CD4-positive, alpha-beta T cell (primary cell): ENCODE measurements at regions not wholly inside any gene's neighbourhood (a gene's known extent, or its start where the extent isn't known, plus 50 kb on each side); places are given as distances from the start of the nearest gene placed in this dataset.

Source experiments
- ATAC-seq: fragments of 200-7000 bp; cut with Tn5 transposase; one replicate; pipeline ENCODE4 v1.10.0; 2022; ENCODE audit warnings: mild to moderate bottlenecking; ENCODE audit not compliant: poor library complexity
- CTCF ChIA-PET: fragments of 350-600 bp; sonication (Branson Sonifier 250); formaldehyde crosslinking; loops from one replicate; lab custom pipeline; 2021; ENCODE audit warnings: antibody characterized with exemption, inconsistent platforms; lab: Charles Lee
- POLR2A ChIA-PET: fragments of 350-600 bp; sonication (Branson Sonifier 250); formaldehyde crosslinking; loops from one replicate; lab custom pipeline; 2021; ENCODE audit warnings: antibody characterized with exemption, inconsistent platforms; lab: Charles Lee
- DNase-seq, 14 experiments: peaks; one replicate each; pipeline ENCODE4 v3.0.0-alpha.2; 2013 to 2020; ENCODE audit warnings: mixed read lengths in 2 of 14
- H3K27ac ChIP-seq, 2 donors: one replicate each; pipeline versions ENCODE4 v1.5.1 to v1.7.0; 2013; ENCODE audit warnings: low read length in 2 of 2, low read depth in 1 of 2, mild to moderate bottlenecking in 1 of 2
- H3K27me3 ChIP-seq, 2 experiments: 1 replicate in 1 of 2; 2 replicates in 1 of 2; pipeline versions ENCODE4 v1.6.1 to v1.7.0; 2013; ENCODE audit warnings: low read length in 2 of 2, control low read depth in 1 of 2, mild to moderate bottlenecking in 1 of 2, moderate library complexity in 1 of 2; ENCODE audit not compliant: insufficient read depth in 2 of 2, control insufficient read depth in 1 of 2
- H3K36me3 ChIP-seq: one replicate; pipeline ENCODE4 v1.6.1; 2013; ENCODE audit warnings: low read length, control low read depth; ENCODE audit not compliant: insufficient read depth
- H3K4me1 ChIP-seq: one replicate; pipeline ENCODE4 v1.6.1; 2013; ENCODE audit warnings: low read length, control low read depth; ENCODE audit not compliant: insufficient read depth
- H3K4me3 ChIP-seq: one replicate; pipeline ENCODE4 v1.5.1; 2013; ENCODE audit warnings: mild to moderate bottlenecking, low read length, moderate library complexity
- H3K9me3 ChIP-seq, 2 experiments: 1 replicate in 1 of 2; 2 replicates in 1 of 2; pipeline versions ENCODE4 v1.6.1 to v1.7.0; 2013; ENCODE audit warnings: low read length in 2 of 2, mild to moderate bottlenecking in 2 of 2, control low read depth in 1 of 2, moderate library complexity in 1 of 2; ENCODE audit not compliant: control insufficient read depth in 1 of 2, insufficient read depth in 1 of 2
- H3K27ac Mint-ChIP-seq: one replicate; pipeline ENCODE4 v1.8.0; 2020; ENCODE audit warnings: mixed read lengths
- H3K27me3 Mint-ChIP-seq: one replicate; pipeline ENCODE4 v1.8.0; 2021; ENCODE audit warnings: mixed read lengths
- H3K36me3 Mint-ChIP-seq: one replicate; pipeline ENCODE4 v1.8.0; 2021; ENCODE audit warnings: low read depth, mixed read lengths
- H3K4me1 Mint-ChIP-seq: one replicate; pipeline ENCODE4 v1.8.0; 2021; ENCODE audit warnings: low read depth, mixed read lengths
- H3K4me3 Mint-ChIP-seq: one replicate; pipeline ENCODE4 v1.8.0; 2020; ENCODE audit warnings: mild to moderate bottlenecking, mixed read lengths
- H3K9me3 Mint-ChIP-seq: one replicate; pipeline ENCODE4 v1.8.0; 2020; ENCODE audit warnings: mixed read lengths
- intact Hi-C, 2 experiments: fragments of 100-400 bp; cut with DNase I in 1 of 2; cut with micrococcal nuclease in 1 of 2; formaldehyde crosslinking; loops; one replicate each; pipeline versions ENCODE4 v1.15.1 to v1.9.0; 2023 to 2025; cut with DNase I, micrococcal nuclease
- TF ChIP-seq, protein P1 (sequence below): fragments of 200-600 bp; IDR thresholded peaks from one replicate; pipeline ENCODE4 v1.8.0; 2022; ENCODE audit warnings: antibody characterized with exemption, mild to moderate bottlenecking

DNA sequence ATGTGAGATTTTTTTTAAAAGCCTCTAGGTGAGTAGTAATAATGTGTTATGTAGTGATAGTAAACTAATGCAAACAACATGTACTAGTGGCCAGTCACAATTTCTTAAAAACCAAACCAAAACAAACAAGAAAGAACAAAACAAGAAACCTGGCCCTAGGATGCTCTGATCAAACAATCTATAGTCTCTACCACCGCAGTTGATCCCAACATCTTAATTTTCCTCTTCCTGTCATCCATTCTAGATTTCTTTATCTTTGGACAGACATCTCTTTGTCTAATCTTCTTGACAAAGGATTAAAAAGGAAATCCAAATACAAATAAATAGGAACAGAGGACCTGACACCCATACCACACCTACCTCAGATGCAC lies 188.2 kb upstream of the ADAMTS5 start:
- intact Hi-C loops, result no loop called here
- no peak overlapping the region for H3K4me3 ChIP-seq
- no peak overlapping the region for H3K4me3 Mint-ChIP-seq
- no peaks in the 10 kb centered on the region for H3K4me1 ChIP-seq
- H3K36me3 Mint-ChIP-seq, result no peaks in the 10 kb centered on the region
- H3K4me1 Mint-ChIP-seq, result no peaks in the 10 kb centered on the region
- no peaks in the 10 kb centered on the region for H3K9me3 ChIP-seq
- ChIA-PET POLR2A (no interaction called here), CTCF (no interaction called here)
- H3K27ac ChIP-seq, result no peak overlapping the region
- no peaks in the 10 kb centered on the region for H3K27me3 Mint-ChIP-seq
- H3K36me3 ChIP-seq, result no peaks in the 10 kb centered on the region
- H3K27me3 ChIP-seq, result no peaks in the 10 kb centered on the region
- DNase-seq (no peak), ATAC-seq (no peak)
- no peak overlapping the region for H3K27ac Mint-ChIP-seq
- peaks cover 4% of the 10 kb centered on the region for H3K9me3 Mint-ChIP-seq
- TF ChIP-seq, protein P1, sequence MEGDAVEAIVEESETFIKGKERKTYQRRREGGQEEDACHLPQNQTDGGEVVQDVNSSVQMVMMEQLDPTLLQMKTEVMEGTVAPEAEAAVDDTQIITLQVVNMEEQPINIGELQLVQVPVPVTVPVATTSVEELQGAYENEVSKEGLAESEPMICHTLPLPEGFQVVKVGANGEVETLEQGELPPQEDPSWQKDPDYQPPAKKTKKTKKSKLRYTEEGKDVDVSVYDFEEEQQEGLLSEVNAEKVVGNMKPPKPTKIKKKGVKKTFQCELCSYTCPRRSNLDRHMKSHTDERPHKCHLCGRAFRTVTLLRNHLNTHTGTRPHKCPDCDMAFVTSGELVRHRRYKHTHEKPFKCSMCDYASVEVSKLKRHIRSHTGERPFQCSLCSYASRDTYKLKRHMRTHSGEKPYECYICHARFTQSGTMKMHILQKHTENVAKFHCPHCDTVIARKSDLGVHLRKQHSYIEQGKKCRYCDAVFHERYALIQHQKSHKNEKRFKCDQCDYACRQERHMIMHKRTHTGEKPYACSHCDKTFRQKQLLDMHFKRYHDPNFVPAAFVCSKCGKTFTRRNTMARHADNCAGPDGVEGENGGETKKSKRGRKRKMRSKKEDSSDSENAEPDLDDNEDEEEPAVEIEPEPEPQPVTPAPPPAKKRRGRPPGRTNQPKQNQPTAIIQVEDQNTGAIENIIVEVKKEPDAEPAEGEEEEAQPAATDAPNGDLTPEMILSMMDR, result no peak

DNA sequence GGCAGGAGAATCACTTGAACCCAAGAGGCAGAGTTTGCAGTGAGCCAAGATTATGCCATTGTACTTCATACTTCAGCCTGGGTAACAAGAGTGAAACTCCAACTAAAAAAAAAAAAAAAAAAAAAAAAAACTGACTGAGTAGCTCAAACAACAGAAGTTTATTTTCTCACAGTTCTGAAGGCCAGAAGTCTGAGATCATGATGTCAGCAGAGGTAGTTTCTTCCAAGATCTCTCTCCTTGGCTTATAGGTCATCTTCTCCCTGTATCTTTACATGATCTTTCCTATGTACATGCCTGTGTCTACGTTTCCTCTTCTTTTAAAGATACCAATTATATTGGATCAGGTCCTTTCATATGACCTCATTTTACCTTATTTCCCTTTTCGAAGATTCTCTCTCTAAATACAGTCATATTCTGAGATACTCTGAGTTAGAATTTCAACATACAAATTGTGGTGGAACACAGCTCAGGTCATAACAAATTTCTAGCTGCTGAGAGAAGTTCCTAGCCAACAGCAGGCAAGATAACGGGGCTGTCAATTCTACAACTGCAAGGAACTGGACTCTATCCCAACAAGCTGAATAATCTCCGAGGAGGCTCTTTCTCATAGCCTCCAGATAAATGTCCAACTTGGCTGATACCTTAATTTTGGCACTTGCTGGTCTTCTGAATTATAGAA lies 187.7 kb upstream of the ADAMTS5 start:
- ATAC-seq (no peak), DNase-seq (no peak)
- intact Hi-C loops, result no loop called here
- H3K27me3 ChIP-seq, result no peaks in the 10 kb centered on the region
- no peaks in the 10 kb centered on the region for H3K4me1 ChIP-seq
- Mint-ChIP-seq H3K4me3 (no peak overlapping the region), H3K9me3 (peaks cover 7% of the 10 kb centered on the region), H3K27me3 (no peaks in the 10 kb centered on the region), H3K4me1 (no peaks in the 10 kb centered on the region), H3K36me3 (no peaks in the 10 kb centered on the region), H3K27ac (no peak overlapping the region)
- no peak overlapping the region for H3K27ac ChIP-seq
- ChIA-PET POLR2A (no interaction called here), CTCF (no interaction called here)
- TF ChIP-seq, protein P1, result no peak
- no peaks in the 10 kb centered on the region for H3K36me3 ChIP-seq
- H3K9me3 ChIP-seq, result no peaks in the 10 kb centered on the region
- H3K4me3 ChIP-seq, result no peak overlapping the region

DNA sequence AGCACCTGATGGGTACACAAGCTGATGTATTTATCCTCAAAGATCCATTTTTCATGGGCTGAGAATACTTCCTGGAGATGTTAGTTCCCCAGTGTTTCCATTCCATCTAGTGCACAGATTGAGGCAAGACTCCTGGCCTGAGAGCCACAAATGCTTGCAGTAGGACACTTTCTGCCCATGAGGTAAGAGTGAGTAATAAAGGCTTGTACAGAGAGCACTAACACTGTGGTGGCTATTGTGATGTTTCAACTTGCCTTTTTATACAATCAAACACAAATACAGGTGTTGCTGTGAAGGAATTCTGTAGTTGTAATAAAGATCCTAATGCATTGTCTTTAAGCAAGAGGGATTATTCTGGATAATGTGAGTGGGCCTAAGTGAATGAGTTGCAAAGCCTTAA lies 186.1 kb upstream of the ADAMTS5 start:
- Mint-ChIP-seq H3K27ac (no peak overlapping the region), H3K4me3 (no peak overlapping the region), H3K9me3 (peaks cover 7% of the 10 kb centered on the region), H3K36me3 (no peaks in the 10 kb centered on the region), H3K4me1 (no peaks in the 10 kb centered on the region), H3K27me3 (no peaks in the 10 kb centered on the region)
- DNase-seq (no peak), ATAC-seq (no peak)
- intact Hi-C loops, result no loop called here
- H3K27ac ChIP-seq, result no peak overlapping the region
- TF ChIP-seq, protein P1, result no peak
- CTCF ChIA-PET, result no interaction called here
- H3K36me3 ChIP-seq, result no peaks in the 10 kb centered on the region
- H3K9me3 ChIP-seq, result no peaks in the 10 kb centered on the region
- H3K4me3 ChIP-seq, result no peak overlapping the region
- no peaks in the 10 kb centered on the region for H3K4me1 ChIP-seq
- POLR2A ChIA-PET, result no interaction called here
- H3K27me3 ChIP-seq, result no peaks in the 10 kb centered on the region
